SK-N-MC (cell line): ENCODE measurements at regions not wholly inside any gene's neighbourhood (a gene's known extent, or its start where the extent isn't known, plus 50 kb on each side); places are given as distances from the start of the nearest gene placed in this dataset.

Experiments used
- EZH2 ChIP-seq: fragments of 200-600 bp; sonication (generic); IDR thresholded peaks from one replicate; pipeline ENCODE4 v1.6.1; 2017; ENCODE audit warnings: antibody characterized with exemption
- FOXP2 ChIP-seq: optimal IDR thresholded peaks from 2 replicates; pipeline ENCODE3; 2011; ENCODE audit warnings: mild to moderate bottlenecking, moderate library complexity; ENCODE audit not compliant: insufficient read depth; ENCODE audit errors: extremely low read length, control extremely low read depth
- POLR2AphosphoS5 ChIP-seq: IDR thresholded peaks from 2 replicates; pipeline ENCODE4 v1.6.1; 2012; ENCODE audit warnings: mild to moderate bottlenecking, low read depth, low read length, borderline replicate concordance

GRCh38 chr4:126658411-126658810 lies 974.3 kb upstream of the INTU start:
- TF ChIP-seq POLR2AphosphoS5 (no peak), EZH2 (no peak), FOXP2 (no peak)
